ACHN (cell line): ENCODE measurements at regions not wholly inside any gene's neighbourhood (a gene's known extent, or its start where the extent isn't known, plus 50 kb on each side); places are given as distances from the start of the nearest gene placed in this dataset.

Experiments
- DNase-seq: peaks from one replicate; pipeline ENCODE4 v3.0.0-alpha.2; 2015
- in situ Hi-C: cut with HindIII; loops from 2 replicates; pipeline ENCODE4 v1.10.0; 2017; ENCODE audit warnings: low sequenced_read_pairs, low pct_ligation_motif_present, low pct_unique_long_range_greater_than_20kb

GRCh38 chr16:8241408-8241807 is 348.9 kb downstream of the TMEM114 start:
- in situ Hi-C loops = no loop called here
- DNase-seq = no peak

- no peak for DNase-seq
- in situ Hi-C loops = no loop called here
Observed at GRCh38 chr16:8239443-8239842, 350.9 kb downstream of the TMEM114 start.

- DNase-seq = no peak
- in situ Hi-C loops = no loop called here
Observed at GRCh38 chr16:8237452-8237851, 352.9 kb downstream of the TMEM114 start.

- no peak for DNase-seq
- in situ Hi-C loops = no loop called here
Observed at GRCh38 chr16:8236816-8237215, 353.5 kb downstream of the TMEM114 start.

- in situ Hi-C loops = no loop called here
- DNase-seq = no peak
Observed at GRCh38 chr16:8230497-8230896, 359.8 kb downstream of the TMEM114 start.

- in situ Hi-C loops = no loop called here
- no peak for DNase-seq
Observed at GRCh38 chr16:8229011-8229520, 361.2 kb downstream of the TMEM114 start.

GRCh38 chr16:8217201-8217600 is 373.1 kb downstream of the TMEM114 start:
- in situ Hi-C loops = no loop called here
- no peak for DNase-seq

- DNase-seq = no peak
- in situ Hi-C loops = no loop called here
Observed at GRCh38 chr16:8204769-8205168, 385.5 kb downstream of the TMEM114 start.

- in situ Hi-C loops = no loop called here
- DNase-seq = no peak
Observed at GRCh38 chr16:8204096-8204495, 386.2 kb downstream of the TMEM114 start.

GRCh38 chr16:8203101-8203500 is 387.2 kb downstream of the TMEM114 start:
- DNase-seq = no peak
- in situ Hi-C loops = no loop called here

GRCh38 chr16:8200839-8201238 is 389.5 kb downstream of the TMEM114 start:
- DNase-seq = no peak
- in situ Hi-C loops = no loop called here

GRCh38 chr16:8199390-8199789 is 390.9 kb downstream of the TMEM114 start:
- in situ Hi-C loops = no loop called here
- no peak for DNase-seq

GRCh38 chr16:8194794-8195193 is 395.5 kb downstream of the TMEM114 start:
- peak; percentile 21 for DNase-seq
- in situ Hi-C loops = no loop called here

- no peak for DNase-seq
Observed at GRCh38 chr16:8188841-8189240, 401.5 kb downstream of the TMEM114 start.

GRCh38 chr16:8187782-8188372 is 402.4 kb downstream of the TMEM114 start:
- DNase-seq = no peak
- in situ Hi-C loops = no loop called here

More at GRCh38 chr16:8188841-8189240, 401.5 kb downstream of the TMEM114 start:
- in situ Hi-C loops = no loop called here

GRCh38 chr16:8184854-8185253 is 405.5 kb downstream of the TMEM114 start:
- in situ Hi-C loops = no loop called here
- DNase-seq = no peak

- in situ Hi-C loops = no loop called here
- no peak for DNase-seq
Observed at GRCh38 chr16:8183176-8184099, 406.9 kb downstream of the TMEM114 start.

- in situ Hi-C loops = no loop called here
- DNase-seq = no peak
Observed at GRCh38 chr16:8182761-8183160, 407.6 kb downstream of the TMEM114 start.

- no peak for DNase-seq
- in situ Hi-C loops = no loop called here
Observed at GRCh38 chr16:8179615-8180014, 410.7 kb downstream of the TMEM114 start.

- in situ Hi-C loops = no loop called here
- DNase-seq = no peak
Observed at GRCh38 chr16:8178271-8178670, 412.0 kb downstream of the TMEM114 start.
